SU-DHL-6 (cell line): ENCODE measurements at regions not wholly inside any gene's neighbourhood (a gene's known extent, or its start where the extent isn't known, plus 50 kb on each side); places are given as distances from the start of the nearest gene placed in this dataset.
"Not testable (repeated sequence)": the region's sequence is repeated elsewhere in the genome, so short reads cannot be mapped to it uniquely, and the experiment has no call there.

Experiments used
- H2AFZ ChIP-seq: fragments of 200-600 bp; sonication (generic); 2 replicates; pipeline ENCODE4 v1.6.1; 2014; ENCODE audit warnings: low read depth, mild to moderate bottlenecking, moderate library complexity, mixed read lengths, antibody characterized with exemption, low read length; ENCODE audit not compliant: severe bottlenecking
- H3F3A ChIP-seq: fragments of 200-600 bp; shearing (Covaris generic); 2 replicates; pipeline ENCODE4 v1.6.0; 2016; ENCODE audit warnings: antibody characterized with exemption, mild to moderate bottlenecking; ENCODE audit not compliant: insufficient read depth
- H3K27ac ChIP-seq: fragments of 200-600 bp; sonication (generic); 2 replicates; pipeline ENCODE4 v1.5.1; 2016; ENCODE audit warnings: low read depth, mild to moderate bottlenecking, low read length, moderate library complexity, mixed read lengths
- H3K27me3 ChIP-seq: fragments of 200-600 bp; sonication (generic), shearing (Covaris generic); 2 replicates; pipeline ENCODE4 v1.6.0; 2014; ENCODE audit warnings: mild to moderate bottlenecking, low read length
- H3K36me3 ChIP-seq: fragments of 200-600 bp; sonication (generic); 2 replicates; pipeline ENCODE4 v1.6.1; 2014; ENCODE audit warnings: mild to moderate bottlenecking, low read length, mixed read lengths
- H3K4me2 ChIP-seq: fragments of 300-600, 200-600 bp; shearing (Covaris generic), sonication (generic); 2 replicates; pipeline ENCODE4 v1.6.0; 2014; ENCODE audit warnings: low read length, low read depth, mild to moderate bottlenecking; ENCODE audit not compliant: poor library complexity, severe bottlenecking
- H3K4me3 ChIP-seq: fragments of 200-600 bp; sonication (generic); 2 replicates; pipeline ENCODE4 v1.5.1; 2014; ENCODE audit warnings: antibody characterized with exemption, low read length, mild to moderate bottlenecking, mixed read lengths; ENCODE audit not compliant: insufficient read depth, poor library complexity, severe bottlenecking
- H3K79me2 ChIP-seq: fragments of 200-600 bp; sonication (generic); 2 replicates; pipeline ENCODE4 v1.6.1; 2014; ENCODE audit warnings: mild to moderate bottlenecking, low read length, moderate library complexity; ENCODE audit not compliant: insufficient read depth
- H3K9ac ChIP-seq: fragments of 200-600 bp; sonication (generic); 2 replicates; pipeline ENCODE4 v1.7.0; 2014; ENCODE audit warnings: mild to moderate bottlenecking, low read length
- H3K9me2 ChIP-seq: fragments of 200-600 bp; sonication (generic); replicated peaks from 2 replicates; pipeline ENCODE4 v1.6.1; 2014; ENCODE audit warnings: low read length; ENCODE audit not compliant: insufficient read depth
- H3K9me3 ChIP-seq: fragments of 200-600 bp; sonication (generic); 2 replicates; pipeline ENCODE4 v1.6.1; 2014; ENCODE audit warnings: low read length, mixed read lengths; ENCODE audit not compliant: insufficient read depth
- H4K20me1 ChIP-seq: fragments of 200-600 bp; sonication (generic); 2 replicates; pipeline ENCODE4 v1.6.1; 2014; ENCODE audit warnings: low read depth, mild to moderate bottlenecking, antibody characterized with exemption, low read length, moderate library complexity, mixed read lengths
- EZH2phosphoT487 ChIP-seq: fragments of 200-600 bp; sonication (generic), shearing (Covaris generic); conservative IDR thresholded peaks from 2 replicates; pipeline ENCODE4 v1.6.1; 2018; ENCODE audit warnings: mild to moderate bottlenecking, antibody characterized with exemption, low read length, moderate library complexity, mixed read lengths
- TF ChIP-seq, protein P1 (sequence below): fragments of 200-600 bp; sonication (generic); IDR thresholded peaks from one replicate; pipeline ENCODE4 v1.5.1; 2017; ENCODE audit warnings: antibody characterized with exemption, mild to moderate bottlenecking, low read length, moderate library complexity; ENCODE audit not compliant: insufficient read depth, poor library complexity, severe bottlenecking

DNA sequence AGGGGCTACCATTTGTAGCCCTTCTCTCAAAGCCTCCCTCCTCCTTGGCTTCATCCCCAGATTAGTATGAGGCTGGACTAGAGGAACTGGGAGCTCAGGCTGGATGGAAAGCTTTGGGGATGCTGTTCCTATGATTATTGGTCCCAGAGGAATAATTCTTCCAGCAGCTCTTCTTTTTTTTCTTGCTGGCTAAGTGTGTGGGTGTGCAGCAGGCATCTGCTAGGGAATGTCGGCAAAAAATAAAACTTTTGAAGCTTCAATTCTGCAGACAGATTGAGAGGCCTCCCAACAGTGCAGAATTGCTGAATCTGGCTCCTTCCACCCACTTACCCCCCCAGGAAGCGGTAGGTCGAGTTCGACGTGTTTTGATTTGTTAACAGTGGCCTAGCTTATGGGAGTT lies 138.5 kb upstream of the ANKRD28 start:
- no peak overlapping the region for H3K9ac ChIP-seq
- H3K4me2 ChIP-seq = no peak overlapping the region
- no peak overlapping the region for H2AFZ ChIP-seq
- no peaks in the 10 kb centered on the region for H3K36me3 ChIP-seq
- H3K79me2 ChIP-seq = no peaks in the 10 kb centered on the region
- H3K9me3 ChIP-seq = no peaks in the 10 kb centered on the region
- TF ChIP-seq, protein P1, sequence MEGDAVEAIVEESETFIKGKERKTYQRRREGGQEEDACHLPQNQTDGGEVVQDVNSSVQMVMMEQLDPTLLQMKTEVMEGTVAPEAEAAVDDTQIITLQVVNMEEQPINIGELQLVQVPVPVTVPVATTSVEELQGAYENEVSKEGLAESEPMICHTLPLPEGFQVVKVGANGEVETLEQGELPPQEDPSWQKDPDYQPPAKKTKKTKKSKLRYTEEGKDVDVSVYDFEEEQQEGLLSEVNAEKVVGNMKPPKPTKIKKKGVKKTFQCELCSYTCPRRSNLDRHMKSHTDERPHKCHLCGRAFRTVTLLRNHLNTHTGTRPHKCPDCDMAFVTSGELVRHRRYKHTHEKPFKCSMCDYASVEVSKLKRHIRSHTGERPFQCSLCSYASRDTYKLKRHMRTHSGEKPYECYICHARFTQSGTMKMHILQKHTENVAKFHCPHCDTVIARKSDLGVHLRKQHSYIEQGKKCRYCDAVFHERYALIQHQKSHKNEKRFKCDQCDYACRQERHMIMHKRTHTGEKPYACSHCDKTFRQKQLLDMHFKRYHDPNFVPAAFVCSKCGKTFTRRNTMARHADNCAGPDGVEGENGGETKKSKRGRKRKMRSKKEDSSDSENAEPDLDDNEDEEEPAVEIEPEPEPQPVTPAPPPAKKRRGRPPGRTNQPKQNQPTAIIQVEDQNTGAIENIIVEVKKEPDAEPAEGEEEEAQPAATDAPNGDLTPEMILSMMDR = no peak
- no peak for TF ChIP-seq EZH2phosphoT487
- H3K4me3 ChIP-seq = no peak overlapping the region
- no peaks in the 10 kb centered on the region for H3K9me2 ChIP-seq
- H3K27me3 ChIP-seq = no peaks in the 10 kb centered on the region
- H4K20me1 ChIP-seq = no peaks in the 10 kb centered on the region
- H3K27ac ChIP-seq = no peak overlapping the region
- no peaks in the 10 kb centered on the region for H3F3A ChIP-seq

DNA sequence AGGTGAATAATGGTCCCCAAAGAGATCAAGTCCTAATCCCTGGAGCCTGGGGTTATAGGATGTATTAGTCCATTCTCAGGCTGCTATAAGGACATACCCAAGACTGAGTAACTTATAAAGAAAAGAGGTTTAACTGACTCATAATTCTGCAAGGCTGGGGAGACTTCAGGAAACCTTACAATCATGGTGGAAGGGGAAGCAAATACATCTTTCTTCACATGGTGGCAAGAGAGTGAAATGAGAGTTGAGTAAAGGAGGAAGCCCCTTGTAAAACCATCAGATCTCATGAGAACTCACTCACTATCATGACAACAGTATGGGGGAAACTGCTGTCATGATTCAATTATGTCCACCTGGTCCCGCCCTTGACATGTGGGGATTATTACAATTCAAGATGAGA lies 142.9 kb upstream of the ANKRD28 start:
- Histone ChIP-seq H3K9me2 (no peaks in the 10 kb centered on the region), H3K79me2 (no peaks in the 10 kb centered on the region), H3K9me3 (no peaks in the 10 kb centered on the region), H3K27ac (no peak overlapping the region), H3K4me2 (no peak overlapping the region), H3K9ac (no peak overlapping the region), H3K4me3 (no peak overlapping the region), H2AFZ (no peak overlapping the region), H3F3A (no peaks in the 10 kb centered on the region), H3K36me3 (no peaks in the 10 kb centered on the region), H4K20me1 (no peaks in the 10 kb centered on the region), H3K27me3 (no peaks in the 10 kb centered on the region)
- TF ChIP-seq EZH2phosphoT487 = no peak
- TF ChIP-seq, protein P1 = no peak

DNA sequence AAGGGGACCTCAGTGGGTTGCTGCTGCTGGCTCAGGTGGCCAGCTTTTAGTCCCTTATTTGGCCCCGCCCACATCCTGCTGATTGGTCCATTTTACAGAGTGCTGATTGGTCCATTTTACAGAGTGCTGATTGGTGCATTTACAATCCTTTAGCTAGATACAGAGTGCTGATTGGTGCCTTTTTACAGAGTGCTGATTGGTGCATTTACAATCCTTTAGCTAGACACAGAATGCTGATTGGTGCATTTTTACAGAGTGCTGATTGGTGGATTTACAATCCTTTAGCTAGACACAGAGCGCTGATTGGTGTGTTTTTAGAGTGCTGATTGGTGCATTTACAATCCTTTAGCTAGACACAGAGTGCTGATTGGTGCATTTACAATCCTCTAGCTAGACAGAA lies 143.7 kb upstream of the ANKRD28 start:
- H4K20me1 ChIP-seq, H3K36me3 ChIP-seq, H3K27me3 ChIP-seq, H3K9me2 ChIP-seq, H3K27ac ChIP-seq, H3K79me2 ChIP-seq, H2AFZ ChIP-seq, H3K9me3 ChIP-seq, H3K4me2 ChIP-seq, H3F3A ChIP-seq, H3K9ac ChIP-seq, H3K4me3 ChIP-seq: not testable (repeated sequence)

DNA sequence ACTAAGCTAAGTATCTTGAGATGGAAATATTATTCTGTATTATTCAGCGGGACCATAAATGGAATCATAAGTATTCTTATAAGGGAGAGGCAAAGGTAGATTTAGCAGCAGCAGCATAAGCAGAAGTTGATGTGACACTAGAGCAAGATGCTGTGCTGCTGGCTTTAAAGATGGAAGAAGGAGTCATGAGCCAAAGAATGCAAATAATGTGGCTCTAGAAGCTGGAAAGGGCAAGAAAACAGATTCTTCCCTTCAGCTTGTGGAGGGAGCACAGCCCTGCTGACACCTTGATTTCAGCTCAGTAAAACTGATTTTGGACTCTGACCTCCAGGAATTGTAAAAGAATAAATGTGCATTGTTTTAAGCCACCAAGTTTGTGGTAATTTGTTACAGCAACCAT lies 144.2 kb upstream of the ANKRD28 start:
- Histone ChIP-seq H3K36me3 (no peaks in the 10 kb centered on the region), H3K4me3 (no peak overlapping the region), H3F3A (no peaks in the 10 kb centered on the region), H3K9me3 (no peaks in the 10 kb centered on the region), H4K20me1 (no peaks in the 10 kb centered on the region), H3K79me2 (no peaks in the 10 kb centered on the region), H3K27ac (no peak overlapping the region), H3K4me2 (no peak overlapping the region), H3K27me3 (no peaks in the 10 kb centered on the region), H3K9me2 (no peaks in the 10 kb centered on the region), H3K9ac (no peak overlapping the region), H2AFZ (no peak overlapping the region)
- TF ChIP-seq, protein P1 = no peak
- TF ChIP-seq EZH2phosphoT487 = no peak
